GM12878 (cell line): ENCODE measurements at regions not wholly inside any gene's neighbourhood (a gene's known extent, or its start where the extent isn't known, plus 50 kb on each side); places are given as distances from the start of the nearest gene placed in this dataset.

Experiments
- BRCA1 ChIP-seq: IDR thresholded peaks from 2 replicates; pipeline ENCODE4 v1.6.1; 2011; ENCODE audit warnings: low read depth, low read length, improper control_type of control experiment
- CTCF ChIP-seq, 3 experiments: IDR thresholded peaks in 2 of 3; conservative IDR thresholded peaks in 1 of 3; 2 replicates each; pipeline ENCODE4 v1.5.1; 2011; ENCODE audit warnings: low read depth in 3 of 3, low read length in 3 of 3, mild to moderate bottlenecking in 3 of 3, control low read depth in 2 of 3, moderate library complexity in 2 of 3, inconsistent platforms in 1 of 3, mixed read lengths in 1 of 3; ENCODE audit not compliant: control insufficient read depth in 2 of 3, insufficient read depth in 1 of 3; ENCODE audit errors: extremely low read depth in 1 of 3
- NKRF ChIP-seq: fragments of 450-650 bp; conservative IDR thresholded peaks from 2 replicates; pipeline ENCODE4 v1.6.1; 2017; ENCODE audit warnings: mild to moderate bottlenecking, moderate library complexity
- PAX5 ChIP-seq: IDR thresholded peaks from 2 replicates; pipeline ENCODE4 v1.6.1; 2011; ENCODE audit warnings: low read depth, low read length, borderline replicate concordance
- POLR2AphosphoS5 ChIP-seq: IDR thresholded peaks from 2 replicates; pipeline ENCODE4 v1.6.1; 2011; ENCODE audit warnings: mild to moderate bottlenecking, low read length, inconsistent platforms
- REST ChIP-seq: IDR thresholded peaks from 2 replicates; pipeline ENCODE4 v1.6.1; 2012; ENCODE audit warnings: mild to moderate bottlenecking, low read depth, low read length
- SUZ12 ChIP-seq: fragments of 200-600 bp; sonication (generic); IDR thresholded peaks from one replicate; pipeline ENCODE4 v1.6.1; 2018; ENCODE audit warnings: antibody characterized with exemption, mild to moderate bottlenecking; ENCODE audit not compliant: unreplicated experiment

- TF ChIP-seq REST, result no peak
- no peak for TF ChIP-seq POLR2AphosphoS5
- no peak for TF ChIP-seq NKRF
- no peak for TF ChIP-seq SUZ12
- TF ChIP-seq CTCF (IDR thresholded peaks at IDR 0.05 in 2 of 3, conservative IDR thresholded peaks at IDR 0.05 in 1 of 3; ENCODE audit: control insufficient read depth in 2 of 3, extremely low read depth in 1 of 3, insufficient read depth in 1 of 3, low read depth in 3 of 3, low read length in 3 of 3), result no peak
- TF ChIP-seq BRCA1, result no peak
- TF ChIP-seq PAX5, result no peak
Observed at GRCh38 chr13:102944821-102945220, 99.0 kb downstream of the ERCC5 start.
